ENCODE measurements at regions not wholly inside any gene's neighbourhood (a gene's known extent, or its start where the extent isn't known, plus 50 kb on each side); places are given as distances from the start of the nearest gene placed in this dataset.

DNA sequence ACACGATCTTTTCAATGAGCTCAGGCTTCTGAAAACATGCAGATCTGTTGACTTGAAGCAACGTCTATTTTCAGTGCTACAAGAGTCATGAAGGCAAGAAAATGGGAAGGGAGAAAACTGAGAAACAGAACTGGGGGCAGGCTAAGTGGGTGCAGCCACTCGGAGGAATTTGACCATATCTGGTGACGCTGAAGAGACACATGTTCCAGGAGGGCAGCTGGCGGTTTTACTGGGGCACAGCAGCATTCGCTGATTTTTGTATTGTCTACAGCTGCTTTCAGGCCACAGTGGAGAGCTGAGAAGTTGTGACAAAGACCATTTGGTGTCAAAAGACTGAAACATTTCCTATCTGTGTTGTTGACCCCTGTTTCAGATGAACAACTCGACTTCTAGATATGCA, 103.0 kb upstream of the ELAC2 start:
- Histone ChIP-seq H3K27me3 (no peaks in the 10 kb centered on the region), H3K36me3 (no peaks in the 10 kb centered on the region), H3K4me1 (no peaks in the 10 kb centered on the region), H3K4me3 (ENCODE audit: low read depth, low read length) (no peak overlapping the region), H3K9me3 (no peaks in the 10 kb centered on the region)
- TF ChIP-seq, protein P1, sequence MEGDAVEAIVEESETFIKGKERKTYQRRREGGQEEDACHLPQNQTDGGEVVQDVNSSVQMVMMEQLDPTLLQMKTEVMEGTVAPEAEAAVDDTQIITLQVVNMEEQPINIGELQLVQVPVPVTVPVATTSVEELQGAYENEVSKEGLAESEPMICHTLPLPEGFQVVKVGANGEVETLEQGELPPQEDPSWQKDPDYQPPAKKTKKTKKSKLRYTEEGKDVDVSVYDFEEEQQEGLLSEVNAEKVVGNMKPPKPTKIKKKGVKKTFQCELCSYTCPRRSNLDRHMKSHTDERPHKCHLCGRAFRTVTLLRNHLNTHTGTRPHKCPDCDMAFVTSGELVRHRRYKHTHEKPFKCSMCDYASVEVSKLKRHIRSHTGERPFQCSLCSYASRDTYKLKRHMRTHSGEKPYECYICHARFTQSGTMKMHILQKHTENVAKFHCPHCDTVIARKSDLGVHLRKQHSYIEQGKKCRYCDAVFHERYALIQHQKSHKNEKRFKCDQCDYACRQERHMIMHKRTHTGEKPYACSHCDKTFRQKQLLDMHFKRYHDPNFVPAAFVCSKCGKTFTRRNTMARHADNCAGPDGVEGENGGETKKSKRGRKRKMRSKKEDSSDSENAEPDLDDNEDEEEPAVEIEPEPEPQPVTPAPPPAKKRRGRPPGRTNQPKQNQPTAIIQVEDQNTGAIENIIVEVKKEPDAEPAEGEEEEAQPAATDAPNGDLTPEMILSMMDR (IDR thresholded peaks at IDR 0.05; ENCODE audit: low read depth, low read length): no peak
- DNase-seq: no peak

DNA sequence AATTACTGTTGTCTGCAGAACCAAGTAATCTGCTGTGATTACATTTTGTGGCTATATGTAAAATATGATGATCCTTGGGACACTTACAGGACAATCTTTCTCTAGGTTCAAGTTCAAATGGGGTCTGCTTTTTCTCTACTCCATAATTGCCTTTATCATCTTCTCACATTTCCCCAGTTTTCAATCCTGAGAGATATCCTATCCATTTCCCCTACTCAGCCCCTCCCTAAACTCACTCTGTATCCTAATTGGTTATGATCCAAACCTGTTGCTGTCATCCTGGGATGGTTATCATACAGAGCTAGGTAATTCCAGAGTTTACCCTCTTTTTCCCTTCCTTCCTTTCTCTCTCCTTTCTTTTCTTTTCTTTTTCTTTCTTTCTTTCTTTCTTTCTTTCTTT, 100.5 kb upstream of the ELAC2 start:
- Histone ChIP-seq H3K4me1 (no peaks in the 10 kb centered on the region), H3K36me3 (no peaks in the 10 kb centered on the region), H3K4me3 (ENCODE audit: low read depth, low read length) (no peak overlapping the region), H3K27me3 (no peaks in the 10 kb centered on the region), H3K9me3 (no peaks in the 10 kb centered on the region)
- TF ChIP-seq, protein P1 (IDR thresholded peaks at IDR 0.05; ENCODE audit: low read depth, low read length): no peak
- no peak for DNase-seq

DNA sequence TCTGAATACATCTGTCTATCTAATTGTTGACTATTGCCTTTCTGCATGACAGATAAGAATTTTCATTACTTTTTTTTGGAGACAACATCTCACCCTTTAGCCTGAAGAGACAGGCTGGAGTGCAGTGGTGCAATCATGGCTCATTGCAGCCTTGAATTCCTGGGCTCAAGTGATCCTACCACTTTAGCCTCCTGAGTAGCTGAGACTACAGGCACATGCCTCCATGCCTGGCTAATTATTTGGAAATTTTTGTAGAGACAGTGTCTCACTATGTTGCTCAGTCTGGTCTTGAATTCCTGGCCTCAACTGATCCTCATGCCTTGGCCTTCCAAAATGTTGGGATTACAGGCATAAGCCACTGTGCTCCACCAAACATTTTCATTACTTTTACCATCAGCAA, 99.8 kb upstream of the ELAC2 start:
- Histone ChIP-seq H3K36me3 (no peaks in the 10 kb centered on the region), H3K9me3 (no peaks in the 10 kb centered on the region), H3K27me3 (no peaks in the 10 kb centered on the region), H3K4me3 (ENCODE audit: low read depth, low read length) (no peak overlapping the region), H3K4me1 (no peaks in the 10 kb centered on the region)
- TF ChIP-seq, protein P1 (IDR thresholded peaks at IDR 0.05; ENCODE audit: low read depth, low read length): no peak
- DNase-seq: no peak

DNA sequence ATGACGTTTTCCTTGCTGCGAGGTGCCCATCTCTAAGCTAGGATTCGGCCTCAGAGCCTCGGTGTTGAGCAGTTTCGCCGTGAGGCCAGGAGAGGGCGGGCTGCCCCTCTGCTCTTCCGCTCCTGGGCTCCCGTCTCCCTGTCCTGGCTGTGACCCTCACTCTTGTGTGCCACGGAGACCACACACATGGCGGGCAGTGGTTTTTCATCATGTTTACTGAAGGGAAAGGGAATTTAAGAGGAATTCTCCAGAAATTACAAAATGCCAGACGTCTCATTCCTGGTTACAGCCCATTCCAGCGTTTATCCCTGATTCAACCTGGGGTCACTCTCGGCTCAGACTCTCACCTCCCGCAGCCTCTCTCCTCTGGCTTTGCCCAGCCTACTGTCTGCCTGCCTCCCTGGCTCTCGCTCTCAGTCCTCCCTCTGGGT, 96.8 kb upstream of the ELAC2 start:
- H3K9me3 ChIP-seq: no peaks in the 10 kb centered on the region
- no peak overlapping the region for H3K4me3 ChIP-seq (ENCODE audit: low read depth, low read length)
- H3K27me3 ChIP-seq: no peaks in the 10 kb centered on the region
- peak; percentile 39 for DNase-seq
- H3K4me1 ChIP-seq: no peaks in the 10 kb centered on the region
- H3K36me3 ChIP-seq: no peaks in the 10 kb centered on the region
- TF ChIP-seq, protein P1 (IDR thresholded peaks at IDR 0.05; ENCODE audit: low read depth, low read length): peak; percentile 69

DNA sequence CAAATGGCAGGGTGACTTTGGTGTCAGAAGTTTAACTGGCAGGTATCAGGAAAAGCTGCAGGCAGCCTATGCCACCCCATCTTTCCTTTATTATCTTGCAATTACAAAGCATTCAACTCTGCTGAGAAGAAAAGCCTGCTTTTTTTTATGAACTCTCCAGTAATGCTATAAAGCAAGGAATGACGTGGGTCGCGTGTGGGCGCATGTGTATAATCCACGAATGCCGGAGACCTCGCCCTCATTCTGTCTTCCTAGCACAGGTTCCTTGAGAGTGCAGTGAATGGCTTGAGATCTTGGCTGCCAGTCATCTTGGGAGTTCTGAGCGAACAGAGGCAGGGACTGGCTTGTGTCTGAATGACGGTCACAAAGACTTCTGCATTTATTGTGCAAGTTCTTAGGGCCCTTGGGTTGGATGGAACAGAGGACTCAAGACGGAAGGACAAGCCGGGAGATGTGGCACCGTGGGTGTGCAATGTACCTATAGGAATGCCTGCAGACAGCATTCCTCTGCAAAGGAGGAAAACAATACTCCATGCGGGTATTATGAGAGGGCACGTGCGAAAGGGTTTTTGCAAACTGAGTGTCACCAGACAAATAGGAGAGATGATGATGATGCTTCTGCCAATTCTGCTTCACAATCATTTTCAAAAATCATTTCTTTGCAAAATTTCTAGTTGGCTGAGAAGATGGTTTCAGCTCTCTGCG, 96.1 kb upstream of the ELAC2 start:
- H3K4me1 ChIP-seq: no peaks in the 10 kb centered on the region
- H3K27me3 ChIP-seq: no peaks in the 10 kb centered on the region
- H3K9me3 ChIP-seq: no peaks in the 10 kb centered on the region
- no peak overlapping the region for H3K4me3 ChIP-seq (ENCODE audit: low read depth, low read length)
- no peaks in the 10 kb centered on the region for H3K36me3 ChIP-seq
- TF ChIP-seq, protein P1 (IDR thresholded peaks at IDR 0.05; ENCODE audit: low read depth, low read length): no peak
- no peak for DNase-seq

DNA sequence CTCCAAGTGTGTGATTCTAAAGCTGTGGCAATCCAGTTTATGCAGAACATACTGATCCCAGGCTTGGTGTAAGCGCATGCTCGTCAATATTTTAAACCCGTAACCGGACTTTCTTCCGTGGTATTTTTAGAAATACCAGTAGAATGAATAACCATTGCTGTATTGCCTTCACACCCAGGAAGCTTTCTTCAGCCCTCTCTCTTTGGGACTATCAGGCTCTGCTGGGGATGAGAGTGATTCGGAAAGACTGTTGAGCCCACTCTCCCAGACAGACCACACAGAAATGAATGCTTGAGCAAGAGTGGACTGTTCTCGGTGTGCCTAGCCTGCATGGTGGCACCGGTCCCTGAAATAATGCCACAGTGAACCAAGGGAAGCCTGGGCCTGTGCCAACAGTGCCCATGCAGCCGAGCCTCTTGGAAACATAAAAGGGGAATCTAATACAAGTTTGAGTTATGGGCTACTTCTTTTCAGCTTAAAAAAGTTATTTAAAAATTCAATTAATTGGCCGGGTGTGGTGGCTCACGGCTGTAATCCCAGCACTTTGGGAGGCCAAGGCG, 89.9 kb upstream of the ELAC2 start:
- Histone ChIP-seq H3K36me3 (no peaks in the 10 kb centered on the region), H3K27me3 (no peaks in the 10 kb centered on the region), H3K4me1 (no peaks in the 10 kb centered on the region), H3K4me3 (ENCODE audit: low read depth, low read length) (no peak overlapping the region), H3K9me3 (no peaks in the 10 kb centered on the region)
- TF ChIP-seq, protein P1 (IDR thresholded peaks at IDR 0.05; ENCODE audit: low read depth, low read length): no peak
- no peak for DNase-seq
